H9 (cell line): ENCODE measurements at regions not wholly inside any gene's neighbourhood (a gene's known extent, or its start where the extent isn't known, plus 50 kb on each side); places are given as distances from the start of the nearest gene placed in this dataset.

Source experiments
- DNase-seq: peaks from one replicate; pipeline ENCODE4 v3.0.0-alpha.2; 2017
- H2AFZ ChIP-seq: one replicate; pipeline ENCODE4 v1.6.1; 2013; ENCODE audit warnings: mild to moderate bottlenecking, low read length, control low read depth, moderate library complexity
- H2AK5ac ChIP-seq: 2 replicates; pipeline ENCODE4 v1.6.1; 2013; ENCODE audit warnings: low read length, control low read depth, mixed read lengths; ENCODE audit not compliant: insufficient read length
- H2BK120ac ChIP-seq: one replicate; pipeline ENCODE4 v1.6.1; 2013; ENCODE audit warnings: low read depth, mild to moderate bottlenecking, low read length, control low read depth, inconsistent platforms; ENCODE audit not compliant: poor library complexity, severe bottlenecking
- H2BK12ac ChIP-seq: 2 replicates; pipeline ENCODE4 v1.6.1; 2013; ENCODE audit warnings: low read length, control low read depth, mixed read lengths, low read depth; ENCODE audit not compliant: insufficient read length
- H2BK15ac ChIP-seq: 2 replicates; pipeline ENCODE4 v1.6.1; 2013; ENCODE audit warnings: low read depth, low read length, control low read depth
- H2BK20ac ChIP-seq: one replicate; pipeline ENCODE4 v1.6.1; 2013; ENCODE audit warnings: low read depth, mild to moderate bottlenecking, low read length, control low read depth, inconsistent platforms; ENCODE audit not compliant: poor library complexity, severe bottlenecking
- H2BK5ac ChIP-seq: 2 replicates; pipeline ENCODE4 v1.6.1; 2013; ENCODE audit warnings: low read length, control low read depth, mixed read lengths; ENCODE audit not compliant: insufficient read length
- H3K14ac ChIP-seq: 2 replicates; pipeline ENCODE4 v1.6.1; 2013; ENCODE audit warnings: low read length, control low read depth; ENCODE audit not compliant: insufficient read depth
- H3K18ac ChIP-seq: 2 replicates; pipeline ENCODE4 v1.6.1; 2013; ENCODE audit warnings: low read depth, mild to moderate bottlenecking, mixed read lengths, low read length, control low read depth; ENCODE audit not compliant: insufficient read length
- H3K23ac ChIP-seq: 2 replicates; pipeline ENCODE4 v1.6.1; 2013; ENCODE audit warnings: low read length, control low read depth, mixed read lengths, low read depth; ENCODE audit not compliant: insufficient read length
- H3K23me2 ChIP-seq: 2 replicates; pipeline ENCODE4 v1.6.1; 2013; ENCODE audit warnings: low read depth, mild to moderate bottlenecking, mixed read lengths, low read length, control low read depth; ENCODE audit not compliant: insufficient read length, poor library complexity, severe bottlenecking
- H3K27ac ChIP-seq: 2 replicates; pipeline ENCODE4 v1.5.1; 2013; ENCODE audit warnings: low read length, control low read depth, mixed read lengths, low read depth; ENCODE audit not compliant: insufficient read length
- H3K27me3 ChIP-seq: 2 replicates; pipeline ENCODE4 v1.6.1; 2013; ENCODE audit warnings: low read length, control low read depth, inconsistent platforms; ENCODE audit not compliant: insufficient read depth
- H3K4ac ChIP-seq: 2 replicates; pipeline ENCODE4 v1.6.1; 2013; ENCODE audit warnings: low read depth, mild to moderate bottlenecking, control low read depth, inconsistent platforms, low read length, moderate library complexity
- H3K4me1 ChIP-seq: 2 replicates; pipeline ENCODE4 v1.6.1; 2013; ENCODE audit warnings: low read length, control low read depth, inconsistent platforms; ENCODE audit not compliant: insufficient read depth
- H3K4me2 ChIP-seq: 2 replicates; pipeline ENCODE4 v1.6.1; 2013; ENCODE audit warnings: low read length, control low read depth, mixed read lengths; ENCODE audit not compliant: insufficient read length, insufficient read depth
- H3K56ac ChIP-seq: 2 replicates; pipeline ENCODE4 v1.6.1; 2013; ENCODE audit warnings: low read depth, mild to moderate bottlenecking, mixed read lengths, low read length, control low read depth; ENCODE audit not compliant: insufficient read length
- H3K79me1 ChIP-seq: 2 replicates; pipeline ENCODE4 v1.6.1; 2013; ENCODE audit warnings: low read depth, mild to moderate bottlenecking, moderate library complexity, low read length, control low read depth, inconsistent platforms; ENCODE audit not compliant: insufficient read depth, poor library complexity, severe bottlenecking
- H3K79me2 ChIP-seq: 2 replicates; pipeline ENCODE4 v1.6.1; 2013; ENCODE audit warnings: low read length, control low read depth, inconsistent platforms; ENCODE audit not compliant: insufficient read depth
- H3K9ac ChIP-seq: 2 replicates; pipeline ENCODE4 v1.6.1; 2013; ENCODE audit warnings: low read length, control low read depth, mixed read lengths; ENCODE audit not compliant: insufficient read length; ENCODE audit errors: extremely low read depth
- H3K9me3 ChIP-seq: one replicate; pipeline ENCODE4 v1.6.1; 2013; ENCODE audit warnings: low read depth, low read length, inconsistent platforms; ENCODE audit not compliant: control insufficient read depth
- H3T11ph ChIP-seq: one replicate; pipeline ENCODE4 v1.6.1; 2013; ENCODE audit warnings: mild to moderate bottlenecking, low read length, control low read depth, inconsistent platforms
- H4K20me1 ChIP-seq: one replicate; pipeline ENCODE4 v1.6.1; 2013; ENCODE audit not compliant: control insufficient read depth, insufficient read length, insufficient read depth
- H4K5ac ChIP-seq: 2 replicates; pipeline ENCODE4 v1.6.1; 2013; ENCODE audit warnings: low read depth, mild to moderate bottlenecking, mixed read lengths, low read length, control low read depth; ENCODE audit not compliant: insufficient read length
- H4K8ac ChIP-seq: replicated peaks from 2 replicates; pipeline ENCODE4 v1.6.1; 2013; ENCODE audit warnings: low read length, control low read depth, mixed read lengths, low read depth; ENCODE audit not compliant: insufficient read length
- H4K91ac ChIP-seq: 2 replicates; pipeline ENCODE4 v1.6.1; 2013; ENCODE audit warnings: low read depth, mild to moderate bottlenecking, moderate library complexity, mixed read lengths, low read length, control low read depth; ENCODE audit not compliant: insufficient read length
- H3K27ac Mint-ChIP-seq, 3 experiments: 2 replicates in 2 of 3; 3 replicates in 1 of 3; pipeline ENCODE4 v1.8.0; 2020 to 2021; ENCODE audit warnings: mixed read lengths in 3 of 3, mild to moderate bottlenecking in 1 of 3, moderate library complexity in 1 of 3
- H3K27me3 Mint-ChIP-seq: 2 replicates; pipeline ENCODE4 v1.8.0; 2021; ENCODE audit warnings: low read depth, mild to moderate bottlenecking, moderate library complexity, mixed read lengths
- H3K36me3 Mint-ChIP-seq, 3 experiments: 2 replicates in 2 of 3; 3 replicates in 1 of 3; pipeline ENCODE4 v1.8.0; 2020 to 2021; ENCODE audit warnings: low read depth in 3 of 3, mixed read lengths in 3 of 3; ENCODE audit not compliant: insufficient read depth in 1 of 3
- H3K4me1 Mint-ChIP-seq, 2 experiments: 2 replicates each; pipeline ENCODE4 v1.8.0; 2020; ENCODE audit warnings: mixed read lengths in 2 of 2
- H3K4me3 Mint-ChIP-seq, 2 experiments: 2 replicates in 1 of 2; 3 replicates in 1 of 2; pipeline ENCODE4 v1.8.0; 2020 to 2021; ENCODE audit warnings: mild to moderate bottlenecking in 2 of 2, mixed read lengths in 2 of 2, moderate library complexity in 1 of 2
- H3K9me3 Mint-ChIP-seq, 2 experiments: 2 replicates in 1 of 2; 3 replicates in 1 of 2; pipeline ENCODE4 v1.8.0; 2020; ENCODE audit warnings: mild to moderate bottlenecking in 2 of 2, mixed read lengths in 2 of 2, moderate library complexity in 1 of 2
- CTCF ChIP-seq: fragments of 200-600 bp; sonication (generic); conservative IDR thresholded peaks from 3 replicates; pipeline ENCODE4 v1.8.0; 2021; ENCODE audit warnings: antibody characterized with exemption, mild to moderate bottlenecking
- WGBS: extraction: QIAGEN DNeasy Blood & Tissue Kit; methylation state at CpG from one replicate; pipeline ENCODE4 v1.1.7; 2013; ENCODE audit warnings: missing lambda C conversion rate, low lambda C conversion rate, mixed read lengths; ENCODE audit not compliant: insufficient read length; ENCODE audit errors: extremely low coverage; 5-methylcytosine and 5-hydroxymethylcytosine counted together

GRCh38 chr21:25330266-25330665 lies 277.0 kb downstream of the MRPL39 start:
- Histone ChIP-seq H3K4me2 (no peak overlapping the region), H2BK5ac (no peak overlapping the region), H4K91ac (no peak overlapping the region), H4K20me1 (no peaks in the 10 kb centered on the region), H3K79me1 (no peaks in the 10 kb centered on the region), H2BK120ac (no peak overlapping the region), H2AK5ac (no peak overlapping the region), H2BK15ac (no peak overlapping the region), H3K23ac (no peak overlapping the region), H4K5ac (no peak overlapping the region), H3K56ac (no peak overlapping the region), H3K4ac (no peak overlapping the region), H2BK20ac (no peak overlapping the region), H3T11ph (no peak overlapping the region), H3K18ac (no peak overlapping the region), H3K14ac (no peak overlapping the region), H3K23me2 (no peaks in the 10 kb centered on the region), H3K79me2 (no peaks in the 10 kb centered on the region), H3K9me3 (no peaks in the 10 kb centered on the region), H3K9ac (no peak overlapping the region), H3K27me3 (no peaks in the 10 kb centered on the region), H2BK12ac (no peak overlapping the region), H3K27ac (no peak overlapping the region), H3K4me1 (peaks cover 6% of the 10 kb centered on the region; the same call in 1 of the 2 replicates), H2AFZ (no peak overlapping the region), H4K8ac (no peak overlapping the region)
- Mint-ChIP-seq H3K27me3 (no peaks in the 10 kb centered on the region), H3K4me1 (peaks cover 23% of the 10 kb centered on the region in 2 experiments), H3K36me3 (peaks cover 0 to 2% (median 0%) of the 10 kb centered on the region in 3 experiments; a peak in 2 of 7 replicates), H3K27ac (no peak overlapping the region), H3K4me3 (no peak overlapping the region), H3K9me3 (no peaks in the 10 kb centered on the region; a peak in 1 of 5 replicates)
- no peak for DNase-seq
- no CpG with 5 or more reads among the region's 2 CpGs for WGBS
- TF ChIP-seq CTCF: no peak
